OCI-LY7 (cell line): ENCODE measurements at regions not wholly inside any gene's neighbourhood (a gene's known extent, or its start where the extent isn't known, plus 50 kb on each side); places are given as distances from the start of the nearest gene placed in this dataset.
"Not testable (repeated sequence)": the region's sequence is repeated elsewhere in the genome, so short reads cannot be mapped to it uniquely, and the experiment has no call there.

Experiments
- BruUV-seq: library from RNA; stranded (reverse); fragments of 400-500 nt; replicated peaks from 2 replicates; lab custom pipeline; 2021; lab: Mats Ljungman, UMichigan
- CTCF ChIA-PET: fragments of 300-600 bp; sonication (Branson Sonifier 250); formaldehyde crosslinking; loops from one replicate; lab custom pipeline; 2022; ENCODE audit warnings: antibody characterized with exemption; ENCODE audit not compliant: unreplicated experiment; lab: Charles Lee
- POLR2A ChIA-PET: fragments of 300-600 bp; sonication (Branson Sonifier 250); formaldehyde crosslinking; loops from one replicate; lab custom pipeline; 2022; ENCODE audit warnings: antibody characterized with exemption; lab: Charles Lee
- DNase-seq: peaks from one replicate; pipeline ENCODE4 v3.0.0-alpha.2; 2015; ENCODE audit warnings: low spot score
- H2AFZ ChIP-seq: fragments of 200-600 bp; sonication (generic), shearing (Covaris generic); 2 replicates; pipeline ENCODE4 v1.6.1; 2014; ENCODE audit warnings: mild to moderate bottlenecking, antibody characterized with exemption, low read length, moderate library complexity
- H3K27ac ChIP-seq: fragments of 200-600 bp; sonication (generic); 2 replicates; pipeline ENCODE4 v1.5.1; 2014; ENCODE audit warnings: mixed run types, low read depth, mild to moderate bottlenecking, moderate library complexity, low read length, inconsistent platforms; ENCODE audit not compliant: poor library complexity, severe bottlenecking
- H3K36me3 ChIP-seq: fragments of 200-600 bp; sonication (generic); 2 replicates; pipeline ENCODE4 v1.6.1; 2014; ENCODE audit warnings: mild to moderate bottlenecking, antibody characterized with exemption, low read length, moderate library complexity, mixed read lengths; ENCODE audit not compliant: insufficient read depth
- H3K4me1 ChIP-seq: fragments of 200-600 bp; sonication (generic); 2 replicates; pipeline ENCODE4 v1.5.1; 2014; ENCODE audit warnings: mild to moderate bottlenecking, low read length; ENCODE audit not compliant: insufficient read depth, poor library complexity, severe bottlenecking
- H3K4me2 ChIP-seq: fragments of 200-600 bp; sonication (generic); 2 replicates; pipeline ENCODE4 v1.6.1; 2014; ENCODE audit warnings: mild to moderate bottlenecking, low read length
- H3K4me3 ChIP-seq: fragments of 200-600 bp; sonication (generic); 2 replicates; pipeline ENCODE4 v1.5.1; 2014; ENCODE audit warnings: mild to moderate bottlenecking, low read depth, low read length; ENCODE audit not compliant: poor library complexity, severe bottlenecking
- H3K79me2 ChIP-seq: fragments of 200-600 bp; sonication (generic); 2 replicates; pipeline ENCODE4 v1.6.1; 2016; ENCODE audit warnings: low read depth, mild to moderate bottlenecking, low read length, moderate library complexity, mixed read lengths; ENCODE audit not compliant: insufficient read depth
- H3K9me2 ChIP-seq: fragments of 200-600 bp; sonication (generic); 2 replicates; pipeline ENCODE4 v1.6.1; 2016; ENCODE audit warnings: mild to moderate bottlenecking, low read length, mixed read lengths; ENCODE audit not compliant: insufficient read depth
- H3K9me3 ChIP-seq: fragments of 200-600 bp; sonication (generic); 2 replicates; pipeline ENCODE4 v1.6.1; 2014; ENCODE audit warnings: mild to moderate bottlenecking, mixed run types, low read length, mixed read lengths
- H4K20me1 ChIP-seq: fragments of 200-600 bp; sonication (generic); 2 replicates; pipeline ENCODE4 v1.6.1; 2014; ENCODE audit warnings: mild to moderate bottlenecking, antibody characterized with exemption, low read length, moderate library complexity, mixed read lengths; ENCODE audit not compliant: insufficient read depth
- EZH2phosphoT487 ChIP-seq: fragments of 200-600 bp; sonication (generic); IDR thresholded peaks from 2 replicates; pipeline ENCODE4 v1.6.1; 2018; ENCODE audit warnings: low read depth, borderline replicate concordance, mild to moderate bottlenecking, mixed run types, antibody characterized with exemption, low read length, moderate library complexity, mixed read lengths
- intact Hi-C: fragments of 100-400 bp; cut with micrococcal nuclease; formaldehyde crosslinking; loops from one replicate; pipeline ENCODE4 v1.10.0; 2022; ENCODE audit not compliant: unreplicated experiment
- TF ChIP-seq, protein P1 (sequence below): fragments of 200-600 bp; sonication (generic); conservative IDR thresholded peaks from 2 replicates; pipeline ENCODE4 v1.5.1; 2014; ENCODE audit warnings: mild to moderate bottlenecking, antibody characterized with exemption, low read length, moderate library complexity, mixed read lengths

DNA sequence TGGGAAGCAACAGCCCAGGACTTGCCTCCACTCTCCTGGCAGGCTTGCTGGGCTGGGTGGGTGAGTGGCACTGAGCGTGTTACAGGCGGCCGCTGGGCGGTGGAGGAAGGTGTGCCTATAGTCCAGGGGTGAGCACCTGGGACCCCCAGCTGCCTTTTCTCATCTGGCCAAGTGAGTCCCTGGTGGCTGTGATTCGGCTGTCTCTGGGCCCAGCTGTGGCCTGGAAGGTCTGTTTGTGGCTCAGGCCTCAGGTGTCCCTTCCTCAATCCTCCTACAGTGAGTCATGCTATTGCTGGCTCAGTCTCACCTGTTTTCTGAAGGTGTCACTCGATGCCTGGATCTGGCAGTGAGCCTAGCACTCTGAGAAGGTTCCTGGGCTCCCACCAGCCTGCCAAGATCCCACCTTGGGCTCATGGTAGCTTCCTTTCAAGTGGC lies 564.2 kb downstream of the PTPRU start:
- no peak for DNase-seq
- POLR2A ChIA-PET: no interaction called here
- BruUV-seq: no TSS peak

DNA sequence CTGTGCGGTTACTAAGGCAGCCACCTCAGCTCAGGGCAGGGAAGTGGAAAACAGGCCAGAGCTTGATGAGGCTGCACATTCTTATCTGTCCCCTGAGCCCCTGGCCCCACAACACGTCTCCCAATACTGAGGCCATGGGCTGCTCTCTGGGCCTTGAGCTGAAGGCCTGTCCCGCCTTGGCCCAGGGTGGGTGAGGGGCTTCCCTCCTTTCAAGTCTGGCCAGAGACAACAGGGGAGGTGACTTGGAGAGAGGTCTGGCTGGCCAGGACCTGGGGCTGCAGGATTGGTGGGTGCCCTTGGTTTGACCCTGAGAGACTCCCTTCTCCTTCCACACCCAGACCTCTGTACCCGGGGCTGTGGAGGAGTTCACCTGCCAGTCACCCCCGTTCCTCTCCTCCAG lies 563.8 kb downstream of the PTPRU start:
- Histone ChIP-seq H4K20me1 (no peaks in the 10 kb centered on the region), H3K4me1 (no peaks in the 10 kb centered on the region), H3K9me3 (no peaks in the 10 kb centered on the region), H2AFZ (no peak overlapping the region), H3K4me3 (no peak overlapping the region), H3K9me2 (no peaks in the 10 kb centered on the region), H3K4me2 (no peak overlapping the region), H3K79me2 (no peaks in the 10 kb centered on the region), H3K27ac (no peak overlapping the region), H3K36me3 (no peaks in the 10 kb centered on the region)
- BruUV-seq: no TSS peak
- TF ChIP-seq, protein P1, sequence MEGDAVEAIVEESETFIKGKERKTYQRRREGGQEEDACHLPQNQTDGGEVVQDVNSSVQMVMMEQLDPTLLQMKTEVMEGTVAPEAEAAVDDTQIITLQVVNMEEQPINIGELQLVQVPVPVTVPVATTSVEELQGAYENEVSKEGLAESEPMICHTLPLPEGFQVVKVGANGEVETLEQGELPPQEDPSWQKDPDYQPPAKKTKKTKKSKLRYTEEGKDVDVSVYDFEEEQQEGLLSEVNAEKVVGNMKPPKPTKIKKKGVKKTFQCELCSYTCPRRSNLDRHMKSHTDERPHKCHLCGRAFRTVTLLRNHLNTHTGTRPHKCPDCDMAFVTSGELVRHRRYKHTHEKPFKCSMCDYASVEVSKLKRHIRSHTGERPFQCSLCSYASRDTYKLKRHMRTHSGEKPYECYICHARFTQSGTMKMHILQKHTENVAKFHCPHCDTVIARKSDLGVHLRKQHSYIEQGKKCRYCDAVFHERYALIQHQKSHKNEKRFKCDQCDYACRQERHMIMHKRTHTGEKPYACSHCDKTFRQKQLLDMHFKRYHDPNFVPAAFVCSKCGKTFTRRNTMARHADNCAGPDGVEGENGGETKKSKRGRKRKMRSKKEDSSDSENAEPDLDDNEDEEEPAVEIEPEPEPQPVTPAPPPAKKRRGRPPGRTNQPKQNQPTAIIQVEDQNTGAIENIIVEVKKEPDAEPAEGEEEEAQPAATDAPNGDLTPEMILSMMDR: no peak
- TF ChIP-seq EZH2phosphoT487: no peak
- ChIA-PET CTCF (no interaction called here), POLR2A (no interaction called here)
- DNase-seq: no peak
- intact Hi-C loops: no loop called here

More for the DNA sequence above, 564.2 kb downstream of the PTPRU start:
- CTCF ChIA-PET: no interaction called here
- no peaks in the 10 kb centered on the region for H3K36me3 ChIP-seq
- no peaks in the 10 kb centered on the region for H3K4me1 ChIP-seq
- no peak overlapping the region for H3K27ac ChIP-seq
- H3K4me2 ChIP-seq: no peak overlapping the region
- no peaks in the 10 kb centered on the region for H4K20me1 ChIP-seq
- TF ChIP-seq EZH2phosphoT487: no peak
- TF ChIP-seq, protein P1: no peak
- no peaks in the 10 kb centered on the region for H3K79me2 ChIP-seq
- no peaks in the 10 kb centered on the region for H3K9me3 ChIP-seq
- no peak overlapping the region for H3K4me3 ChIP-seq
- intact Hi-C loops: no loop called here
- H2AFZ ChIP-seq: no peak overlapping the region
- H3K9me2 ChIP-seq: no peaks in the 10 kb centered on the region

DNA sequence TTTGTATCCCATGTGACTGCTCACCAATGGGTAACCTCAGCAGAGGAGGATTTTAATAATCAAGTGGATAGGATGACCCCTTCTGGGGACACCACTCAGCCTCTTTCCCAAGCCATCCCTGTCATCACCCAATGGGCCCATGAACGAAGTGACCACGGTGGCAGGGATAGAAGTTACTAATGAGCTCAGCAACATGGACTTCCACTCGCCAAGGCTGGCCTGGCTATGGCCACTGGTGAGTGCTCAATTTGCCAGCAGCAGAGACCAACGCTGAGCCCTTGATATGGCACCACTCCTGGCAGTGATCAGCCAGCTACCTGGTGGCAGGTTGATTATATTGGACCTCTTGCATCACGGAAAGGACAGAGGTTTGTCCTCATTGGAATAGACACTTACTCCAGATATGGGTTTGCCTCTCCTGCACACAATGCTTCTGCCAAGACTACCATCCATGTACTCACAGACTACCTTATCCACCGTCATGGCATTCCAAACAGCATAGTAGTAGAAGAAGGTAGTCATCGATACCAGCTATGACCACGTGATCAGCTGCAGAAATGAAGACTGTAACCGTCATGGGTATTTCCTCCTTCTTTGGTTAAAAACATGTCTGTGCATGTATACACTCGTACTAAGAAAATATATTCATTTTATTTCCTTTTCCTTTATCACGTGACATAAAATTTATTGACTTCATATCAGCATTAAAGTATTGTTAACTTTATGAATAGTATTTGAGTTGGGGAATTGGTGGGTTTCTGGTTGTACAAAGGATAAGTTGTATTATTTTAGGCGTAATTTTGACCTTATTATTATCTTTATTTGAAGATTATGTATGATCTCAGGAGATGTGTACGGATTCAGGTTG lies 562.6 kb downstream of the PTPRU start:
- Histone ChIP-seq H3K4me2 (no peak overlapping the region), H3K4me3 (no peak overlapping the region), H3K9me2 (no peaks in the 10 kb centered on the region), H2AFZ (no peak overlapping the region), H3K9me3 (no peaks in the 10 kb centered on the region), H3K4me1 (no peaks in the 10 kb centered on the region), H3K79me2 (no peaks in the 10 kb centered on the region), H4K20me1 (no peaks in the 10 kb centered on the region), H3K36me3 (no peaks in the 10 kb centered on the region), H3K27ac (no peak overlapping the region)
- no peak for DNase-seq
- ChIA-PET CTCF (no interaction called here), POLR2A (no interaction called here)
- BruUV-seq: no TSS peak
- TF ChIP-seq, protein P1: no peak
- no peak for TF ChIP-seq EZH2phosphoT487
- intact Hi-C loops: no loop called here

DNA sequence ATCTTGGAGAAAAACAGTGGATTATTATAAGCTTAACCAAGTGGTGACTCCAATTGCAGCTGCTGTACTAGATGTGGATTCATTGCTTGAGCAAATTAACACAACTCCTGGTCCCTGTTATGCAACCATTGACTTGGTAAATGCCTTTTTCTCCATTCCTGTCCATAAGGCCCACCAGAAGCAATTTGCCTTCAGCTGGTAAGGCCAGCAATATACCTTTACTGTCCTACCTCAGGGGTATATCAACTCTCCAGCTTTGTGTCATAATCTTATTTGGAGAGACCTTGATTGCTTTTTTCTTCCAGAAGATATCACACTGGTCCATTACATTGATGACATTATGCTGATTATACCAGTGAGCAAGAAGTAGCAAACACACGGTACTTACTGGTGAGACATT lies 560.8 kb downstream of the PTPRU start:
- DNase-seq, H3K79me2 ChIP-seq, H3K36me3 ChIP-seq, intact Hi-C loops, BruUV-seq, H3K4me2 ChIP-seq, POLR2A ChIA-PET, H3K4me3 ChIP-seq, H3K9me2 ChIP-seq, H3K27ac ChIP-seq, CTCF ChIA-PET, H3K4me1 ChIP-seq, H2AFZ ChIP-seq, H4K20me1 ChIP-seq, H3K9me3 ChIP-seq: not testable (repeated sequence)
